ENCODE measurements at regions not wholly inside any gene's neighbourhood (a gene's known extent, or its start where the extent isn't known, plus 50 kb on each side); places are given as distances from the start of the nearest gene placed in this dataset.
"Not testable (repeated sequence)": the region's sequence is repeated elsewhere in the genome, so short reads cannot be mapped to it uniquely, and the experiment has no call there.

DNA sequence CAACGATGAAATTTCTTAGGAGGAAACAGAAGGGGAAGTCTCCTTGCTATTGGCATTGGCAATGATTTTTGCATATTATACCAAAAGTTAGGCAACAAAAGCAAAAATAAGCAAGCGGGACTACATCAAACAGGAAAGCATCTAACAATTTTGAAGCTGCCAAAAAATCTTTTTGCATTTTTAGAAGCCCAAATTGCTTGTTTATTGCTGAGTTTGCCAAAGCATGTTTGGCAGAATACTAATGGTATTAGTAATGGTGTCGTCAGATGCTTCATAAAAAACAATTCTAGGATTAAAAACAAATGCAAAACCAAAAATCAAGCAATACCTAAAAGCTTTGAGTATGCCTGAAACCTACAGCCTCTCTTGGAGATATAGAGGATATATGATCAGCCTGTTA, 80.0 kb downstream of the GALR1 start:
- Mint-ChIP-seq H3K4me1 (no peaks in the 10 kb centered on the region), H3K36me3 (no peaks in the 10 kb centered on the region), H3K4me3 (no peak overlapping the region), H3K27ac (no peak overlapping the region), H3K9me3 (no peaks in the 10 kb centered on the region), H3K27me3 (peaks cover 24% of the 10 kb centered on the region)

DNA sequence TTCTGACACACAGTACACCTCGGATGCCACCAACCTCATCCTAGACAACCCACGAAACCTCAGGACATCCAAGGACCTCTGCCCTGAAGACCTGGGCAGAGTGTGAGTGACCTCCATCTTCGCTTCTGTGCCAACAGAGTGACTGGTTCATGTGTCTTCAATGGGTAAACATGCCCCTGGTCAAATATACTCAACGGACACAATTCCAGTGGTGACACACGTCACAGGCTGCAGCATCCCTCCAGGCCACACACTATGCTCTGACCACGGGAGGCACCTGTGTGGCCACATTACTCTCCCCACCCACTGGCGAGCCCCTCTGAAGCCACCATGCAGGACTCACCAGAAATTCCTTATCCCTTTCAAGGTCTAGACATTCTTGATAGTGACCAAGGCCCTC, 85.2 kb downstream of the GALR1 start:
- Mint-ChIP-seq H3K27ac (no peak overlapping the region), H3K9me3 (no peaks in the 10 kb centered on the region), H3K4me3 (no peak overlapping the region), H3K4me1 (no peaks in the 10 kb centered on the region), H3K36me3 (no peaks in the 10 kb centered on the region), H3K27me3 (peaks cover 37% of the 10 kb centered on the region)

GRCh38 chr18:77337604-77338003, 88.0 kb downstream of the GALR1 start:
- Mint-ChIP-seq H3K36me3 (no peaks in the 10 kb centered on the region), H3K4me3 (no peak overlapping the region), H3K9me3 (no peaks in the 10 kb centered on the region), H3K27me3 (peaks cover 32% of the 10 kb centered on the region), H3K4me1 (no peaks in the 10 kb centered on the region), H3K27ac (no peak overlapping the region)

- no peak overlapping the region for H3K4me3 Mint-ChIP-seq
- H3K27ac Mint-ChIP-seq = no peak overlapping the region
- H3K4me1 Mint-ChIP-seq = no peaks in the 10 kb centered on the region
- no peaks in the 10 kb centered on the region for H3K9me3 Mint-ChIP-seq
- H3K27me3 Mint-ChIP-seq = peaks cover 25% of the 10 kb centered on the region
- no peaks in the 10 kb centered on the region for H3K36me3 Mint-ChIP-seq
These were observed 89.4 kb downstream of the GALR1 start for GRCh38 chr18:77339093-77339492.

GRCh38 chr18:77339623-77340022, 90.0 kb downstream of the GALR1 start:
- H3K4me3 Mint-ChIP-seq = no peak overlapping the region
- H3K9me3 Mint-ChIP-seq = no peaks in the 10 kb centered on the region
- no peaks in the 10 kb centered on the region for H3K4me1 Mint-ChIP-seq
- H3K27me3 Mint-ChIP-seq = peaks cover 23% of the 10 kb centered on the region
- no peaks in the 10 kb centered on the region for H3K36me3 Mint-ChIP-seq
- no peak overlapping the region for H3K27ac Mint-ChIP-seq

GRCh38 chr18:77340815-77341214, 91.2 kb downstream of the GALR1 start:
- H3K27ac Mint-ChIP-seq = no peak overlapping the region
- no peaks in the 10 kb centered on the region for H3K4me1 Mint-ChIP-seq
- H3K9me3 Mint-ChIP-seq = no peaks in the 10 kb centered on the region
- H3K36me3 Mint-ChIP-seq = no peaks in the 10 kb centered on the region
- no peak overlapping the region for H3K4me3 Mint-ChIP-seq
- peaks cover 17% of the 10 kb centered on the region for H3K27me3 Mint-ChIP-seq

DNA sequence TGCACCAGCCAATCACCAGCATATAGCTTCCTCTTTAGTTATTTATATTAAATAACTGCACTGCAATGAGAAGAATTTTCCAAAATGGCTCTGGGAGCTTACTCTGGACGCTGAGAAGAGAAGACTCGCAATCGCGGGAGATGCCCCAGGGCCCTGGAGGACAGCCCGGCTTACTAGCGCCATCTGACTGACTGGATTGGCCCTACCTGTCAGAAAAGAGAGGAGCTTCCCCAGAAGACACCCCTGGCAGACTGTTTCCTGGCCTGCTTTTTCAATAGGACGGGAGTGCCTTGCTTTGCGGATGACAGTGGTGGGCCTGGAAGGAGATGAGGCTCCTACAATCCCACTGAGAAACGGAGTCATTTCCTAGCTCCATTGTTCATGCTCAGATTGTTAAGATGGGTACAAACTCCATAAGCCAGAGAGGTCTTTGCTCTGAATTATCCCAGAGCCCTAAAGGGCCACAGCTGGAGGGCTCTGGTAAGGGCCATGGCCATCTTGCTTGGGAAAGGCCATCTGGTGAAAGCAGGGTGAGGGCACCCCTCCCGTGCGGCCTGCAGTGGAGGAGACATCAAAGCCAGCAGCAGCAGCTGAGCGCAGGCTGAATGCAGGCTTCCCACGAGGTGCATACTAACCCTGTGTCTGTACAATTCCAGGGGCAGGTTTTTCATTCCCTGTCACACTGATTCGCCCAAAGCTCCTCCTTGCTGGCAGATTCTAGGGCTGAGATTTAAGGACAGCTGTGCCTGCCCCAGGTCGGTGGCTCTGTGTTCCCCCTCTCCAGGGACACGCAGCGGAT, 92.1 kb downstream of the GALR1 start:
- Mint-ChIP-seq H3K9me3 (no peaks in the 10 kb centered on the region), H3K27ac (no peak overlapping the region), H3K27me3 (peaks cover 11% of the 10 kb centered on the region), H3K4me3 (no peak overlapping the region), H3K36me3 (no peaks in the 10 kb centered on the region), H3K4me1 (no peaks in the 10 kb centered on the region)

DNA sequence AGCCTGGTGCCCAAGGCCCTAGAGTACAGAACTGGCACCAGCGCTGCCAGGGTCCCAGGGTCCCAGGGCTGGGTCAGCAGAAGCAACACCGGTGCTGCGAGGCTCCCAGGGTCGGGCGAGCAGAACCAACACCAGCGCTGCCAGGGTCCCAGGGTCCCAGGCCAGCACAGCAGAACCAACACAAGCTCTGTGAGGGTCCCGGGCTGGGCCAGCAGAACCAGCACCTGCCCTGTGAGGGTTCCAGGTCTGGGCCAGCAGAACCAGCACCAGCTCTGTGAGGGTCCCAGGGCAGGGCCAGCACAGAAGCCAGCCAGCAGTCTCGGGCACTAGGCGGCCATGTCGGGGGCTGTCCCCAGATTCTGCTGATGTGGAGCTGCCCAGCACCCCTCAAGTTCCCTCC, 93.1 kb downstream of the GALR1 start:
- Mint-ChIP-seq H3K9me3 (no peaks in the 10 kb centered on the region), H3K4me3 (no peak overlapping the region), H3K4me1 (no peaks in the 10 kb centered on the region), H3K36me3 (no peaks in the 10 kb centered on the region), H3K27ac (no peak overlapping the region), H3K27me3 (peaks cover 6% of the 10 kb centered on the region)

- no peak overlapping the region for H3K4me3 Mint-ChIP-seq
- no peaks in the 10 kb centered on the region for H3K9me3 Mint-ChIP-seq
- H3K4me1 Mint-ChIP-seq = no peaks in the 10 kb centered on the region
- no peak overlapping the region for H3K27ac Mint-ChIP-seq
- H3K36me3 Mint-ChIP-seq = no peaks in the 10 kb centered on the region
- peaks cover 2% of the 10 kb centered on the region for H3K27me3 Mint-ChIP-seq
These were observed 94.3 kb downstream of the GALR1 start for GRCh38 chr18:77343846-77344510.

DNA sequence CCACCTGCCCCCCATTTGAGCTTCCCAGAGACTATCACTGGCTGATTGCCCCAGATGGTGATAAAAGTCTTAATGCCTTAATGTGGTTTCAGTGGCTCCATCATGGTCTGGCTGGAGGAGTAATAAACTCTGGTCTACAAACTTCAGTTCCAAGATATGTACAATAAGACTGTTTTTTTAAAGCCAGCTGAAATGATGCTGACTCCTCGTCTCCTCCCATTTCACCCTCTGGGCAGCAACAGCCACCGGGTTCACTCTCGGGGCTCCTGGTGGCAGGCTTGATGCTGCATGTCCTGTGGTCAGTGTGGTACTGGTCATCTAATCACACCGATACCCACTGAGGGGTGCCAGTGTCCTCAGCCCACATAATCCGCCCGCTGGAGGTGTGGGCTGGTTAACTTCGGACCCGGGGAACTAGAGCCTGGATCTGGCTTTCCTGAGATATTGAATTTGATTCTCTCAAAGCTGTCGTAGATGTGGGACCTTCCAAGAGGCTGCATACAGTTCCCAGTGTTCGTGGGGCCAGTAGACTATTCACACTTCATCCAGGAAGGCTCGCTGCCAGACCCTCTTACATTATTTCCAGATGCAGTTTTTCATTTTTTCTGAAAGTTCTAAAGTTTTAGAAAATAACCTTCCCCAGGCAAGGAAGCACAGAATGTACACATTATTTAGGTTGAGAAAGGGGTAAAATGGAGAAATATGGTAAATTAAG, 95.3 kb downstream of the GALR1 start:
- Mint-ChIP-seq H3K9me3 (no peaks in the 10 kb centered on the region), H3K4me1 (no peaks in the 10 kb centered on the region), H3K4me3 (no peak overlapping the region), H3K27me3 (no peaks in the 10 kb centered on the region), H3K27ac (no peak overlapping the region), H3K36me3 (no peaks in the 10 kb centered on the region)

GRCh38 chr18:77346208-77346810, 96.7 kb downstream of the GALR1 start:
- H3K4me1 Mint-ChIP-seq = peaks cover 7% of the 10 kb centered on the region
- H3K36me3 Mint-ChIP-seq = no peaks in the 10 kb centered on the region
- no peak overlapping the region for H3K4me3 Mint-ChIP-seq

DNA sequence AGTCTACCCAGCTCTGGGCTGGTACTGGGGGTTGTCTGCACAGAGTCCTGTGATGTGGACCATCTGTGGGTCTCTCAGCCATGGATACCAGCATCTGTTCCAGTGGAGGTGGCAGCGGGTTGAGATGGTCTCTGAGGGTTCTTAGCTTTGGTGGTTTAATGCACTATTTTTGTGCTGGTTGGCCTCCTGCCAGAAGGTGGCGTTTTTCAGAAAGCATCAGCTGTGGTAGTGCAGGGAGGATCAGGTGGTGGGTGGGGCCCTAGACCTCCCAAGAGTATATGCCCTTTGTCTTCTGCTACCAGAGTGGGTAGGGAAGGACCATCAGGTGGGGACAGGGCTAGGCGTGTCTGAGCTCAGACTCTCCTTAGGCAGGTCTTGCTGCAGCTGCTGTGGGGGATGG, 103.7 kb downstream of the GALR1 start:
- not testable (repeated sequence) for H3K4me3 Mint-ChIP-seq, H3K9me3 Mint-ChIP-seq, H3K27ac Mint-ChIP-seq, H3K36me3 Mint-ChIP-seq
- peaks cover 19% of the 10 kb centered on the region for H3K27me3 Mint-ChIP-seq
- peaks cover 24% of the 10 kb centered on the region for H3K4me1 Mint-ChIP-seq

More at GRCh38 chr18:77346208-77346810, 96.7 kb downstream of the GALR1 start:
- no peak overlapping the region for H3K27ac Mint-ChIP-seq
- H3K9me3 Mint-ChIP-seq = no peaks in the 10 kb centered on the region
- no peaks in the 10 kb centered on the region for H3K27me3 Mint-ChIP-seq

GRCh38 chr18:77359561-77360314, 110.1 kb downstream of the GALR1 start:
- Mint-ChIP-seq H3K4me1 (no peaks in the 10 kb centered on the region), H3K9me3 (peaks cover 35% of the 10 kb centered on the region), H3K27me3 (peaks cover 46% of the 10 kb centered on the region), H3K36me3 (peaks cover 13% of the 10 kb centered on the region), H3K4me3 (no peak overlapping the region), H3K27ac (peak overlapping the region; percentile 20)

DNA sequence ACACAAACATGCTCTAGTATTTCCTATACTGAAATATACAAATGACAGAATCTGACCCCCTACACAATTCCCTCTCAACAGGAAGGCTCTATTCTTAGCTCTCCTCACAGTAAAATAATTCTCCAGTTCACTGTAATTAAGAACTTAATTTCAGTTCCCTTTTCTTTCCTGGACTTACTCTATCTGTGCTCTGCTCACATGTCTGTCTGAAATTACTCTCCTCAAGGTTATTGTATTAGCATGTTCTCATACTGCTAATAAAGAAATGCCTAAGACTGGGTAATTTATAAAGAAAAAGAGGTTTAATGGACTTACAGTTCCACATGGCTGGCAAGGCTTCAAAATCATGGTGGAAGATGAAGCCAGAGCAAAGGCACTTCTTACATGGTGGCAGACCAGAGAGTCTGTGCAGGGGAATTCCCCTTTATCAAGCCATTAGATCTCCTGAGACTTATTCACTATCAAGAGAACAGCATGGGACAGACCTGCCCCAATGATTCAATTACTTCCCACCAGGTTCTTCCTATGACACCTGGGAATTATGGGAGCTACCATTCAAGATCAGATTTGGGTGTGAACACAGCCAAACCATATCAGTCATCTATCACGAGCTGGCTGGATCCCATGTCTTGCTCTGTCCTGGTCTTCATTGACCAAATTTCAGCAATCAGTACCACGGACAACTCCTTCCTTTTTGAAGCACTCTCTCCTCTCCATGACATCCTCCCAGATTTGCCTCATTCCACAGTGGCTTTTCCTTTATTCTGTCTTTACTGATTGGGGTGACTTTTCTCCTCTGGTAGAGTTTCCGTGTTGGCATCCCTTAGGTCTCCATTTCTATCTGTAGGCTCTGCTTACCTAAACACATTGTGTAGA, 110.9 kb downstream of the GALR1 start:
- Mint-ChIP-seq H3K27ac (peak overlapping the region; percentile 20), H3K9me3 (peaks cover 35% of the 10 kb centered on the region), H3K4me1 (no peaks in the 10 kb centered on the region), H3K4me3 (no peak overlapping the region), H3K36me3 (peaks cover 13% of the 10 kb centered on the region), H3K27me3 (peaks cover 43% of the 10 kb centered on the region)

All from activated naive CD4-positive, alpha-beta T cell treated with anti-CD3 and anti-CD28 coated beads, Interleukin-2, amount 50 U/mL, for 24 hours (primary cell).